ENCODE measurements at regions not wholly inside any gene's neighbourhood (a gene's known extent, or its start where the extent isn't known, plus 50 kb on each side); places are given as distances from the start of the nearest gene placed in this dataset.

- no peak for DNase-seq
These were observed 158.2 kb downstream of the TRIM29 start for GRCh38 chr11:119979701-119980100.

DNA sequence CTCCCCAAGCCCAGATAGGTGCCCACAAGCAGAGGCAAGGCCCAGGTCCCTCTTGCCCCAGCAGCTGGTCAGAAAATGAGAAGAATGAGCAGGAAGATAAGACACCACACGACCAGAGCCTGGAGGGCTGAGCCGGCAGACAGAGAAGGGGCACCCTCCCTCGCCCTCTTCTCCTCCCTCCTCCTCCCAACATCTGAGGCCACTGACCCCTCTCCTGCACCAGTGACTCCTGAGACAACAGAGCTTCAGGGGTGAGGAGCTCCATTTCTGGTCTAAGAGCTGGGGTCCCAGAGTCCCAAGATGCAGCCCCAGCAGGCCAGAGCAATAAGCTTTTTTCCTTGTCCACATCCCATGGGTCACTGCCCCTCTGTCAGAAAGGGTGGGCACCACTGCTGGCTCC, 159.2 kb downstream of the TRIM29 start:
- DNase-seq, result no peak

GRCh38 chr11:119977881-119978280, 160.0 kb downstream of the TRIM29 start:
- DNase-seq, result no peak

DNA sequence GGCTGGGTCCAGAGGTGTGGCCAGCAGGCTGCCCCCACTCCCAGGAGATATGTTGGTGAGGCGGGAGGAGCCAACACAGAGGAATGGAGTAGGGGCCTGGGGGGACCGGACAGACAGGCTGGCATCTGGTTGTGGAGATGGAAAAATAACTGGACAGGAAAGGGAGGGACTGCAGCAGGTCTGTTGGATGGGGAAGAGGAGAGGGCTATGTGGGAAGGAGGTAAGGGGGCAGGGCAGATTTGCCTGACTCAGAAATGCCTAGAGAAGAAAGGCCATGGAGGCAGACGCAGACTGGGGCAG, 160.4 kb downstream of the TRIM29 start:
- DNase-seq, result no peak

DNA sequence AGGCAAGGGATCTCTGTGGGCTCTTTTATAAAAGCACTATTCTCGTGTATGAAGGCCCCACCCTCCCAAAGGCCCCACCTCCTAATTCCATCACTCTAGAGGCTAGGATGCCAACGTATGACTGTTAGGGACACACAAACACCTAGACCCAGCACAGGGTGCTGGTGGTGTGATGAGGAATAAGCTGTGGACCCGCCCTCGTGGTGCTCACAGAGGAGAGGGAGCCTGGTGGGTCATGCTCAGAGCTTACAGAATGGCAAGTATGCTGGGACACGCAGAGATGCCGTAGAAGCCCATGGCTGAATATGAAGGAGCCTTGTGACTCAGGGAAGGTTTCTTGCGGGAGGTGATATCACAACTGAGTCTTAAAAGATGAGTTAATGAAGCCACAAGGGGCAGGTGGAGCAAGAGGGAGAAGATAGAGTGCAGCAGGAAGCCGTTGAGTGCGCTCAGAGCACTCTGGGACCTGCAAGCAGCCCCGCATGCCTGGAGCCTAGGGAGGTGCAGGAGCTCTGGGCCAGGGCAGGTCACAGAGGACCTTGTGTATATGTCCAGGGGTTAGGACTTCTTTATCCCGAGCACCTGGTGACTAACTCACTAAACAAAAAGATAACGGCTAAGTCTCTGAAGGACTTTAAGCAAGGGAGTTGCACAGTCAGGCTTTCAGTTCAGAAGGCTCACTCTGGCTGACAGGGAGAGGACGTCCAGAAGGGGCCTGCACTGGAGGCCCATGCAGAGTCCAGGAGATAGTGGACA, 160.9 kb downstream of the TRIM29 start:
- no peak for DNase-seq

DNA sequence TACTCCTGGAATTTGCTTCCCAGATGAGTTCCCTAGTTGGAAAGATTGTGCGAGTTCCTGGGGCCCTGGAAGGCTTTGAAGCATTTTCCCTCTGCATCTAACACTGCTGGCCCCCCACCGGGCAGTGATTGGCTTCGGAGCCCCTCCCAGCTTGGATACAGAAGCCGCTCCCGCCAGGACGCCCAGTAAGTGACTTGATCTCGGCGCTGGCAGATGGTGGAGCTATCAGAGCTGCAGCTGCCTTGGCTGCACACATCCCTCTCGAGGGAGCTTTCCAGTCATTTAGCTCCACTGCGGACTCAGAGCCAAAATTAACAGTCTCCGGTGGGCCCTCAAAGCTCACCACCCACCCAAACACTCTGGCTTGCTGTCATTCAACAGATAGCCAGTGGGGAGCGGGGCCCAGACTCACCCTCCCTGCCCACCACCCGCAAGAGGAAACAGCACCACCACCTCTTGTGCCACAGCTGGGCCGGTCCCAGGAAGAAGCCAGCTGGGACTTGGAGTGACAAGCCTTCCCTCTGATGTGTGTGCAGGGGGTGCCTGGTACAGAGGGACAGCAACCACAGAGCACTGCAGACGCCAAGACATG, 162.3 kb downstream of the TRIM29 start:
- DNase-seq, result peak; percentile 88

DNA sequence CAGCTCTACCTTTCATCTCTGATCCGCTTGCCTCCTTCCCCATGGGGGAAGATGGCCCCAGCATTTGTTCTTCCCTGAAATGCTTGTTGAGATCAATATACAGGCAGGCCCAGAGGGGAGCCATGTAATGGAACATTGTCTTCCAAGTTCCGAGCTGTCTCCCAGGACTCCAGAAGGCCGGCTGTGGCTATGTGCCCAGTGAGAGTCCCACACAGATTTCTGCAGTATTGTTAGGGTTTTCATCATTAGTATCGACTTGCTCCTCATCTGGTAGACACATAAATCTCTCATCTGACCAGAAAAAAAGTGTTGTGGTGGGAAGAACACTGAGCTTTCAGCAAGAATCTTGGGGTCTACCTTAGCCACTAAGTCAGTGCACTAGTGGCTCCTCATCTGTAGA, 163.4 kb downstream of the TRIM29 start:
- no peak for DNase-seq

- no peak for DNase-seq
These were observed 163.9 kb downstream of the TRIM29 start for GRCh38 chr11:119974051-119974450.

- no peak for DNase-seq
These were observed 165.6 kb downstream of the TRIM29 start for GRCh38 chr11:119972281-119972680.

GRCh38 chr11:119970555-119971304, 167.2 kb downstream of the TRIM29 start:
- DNase-seq, result no peak

DNA sequence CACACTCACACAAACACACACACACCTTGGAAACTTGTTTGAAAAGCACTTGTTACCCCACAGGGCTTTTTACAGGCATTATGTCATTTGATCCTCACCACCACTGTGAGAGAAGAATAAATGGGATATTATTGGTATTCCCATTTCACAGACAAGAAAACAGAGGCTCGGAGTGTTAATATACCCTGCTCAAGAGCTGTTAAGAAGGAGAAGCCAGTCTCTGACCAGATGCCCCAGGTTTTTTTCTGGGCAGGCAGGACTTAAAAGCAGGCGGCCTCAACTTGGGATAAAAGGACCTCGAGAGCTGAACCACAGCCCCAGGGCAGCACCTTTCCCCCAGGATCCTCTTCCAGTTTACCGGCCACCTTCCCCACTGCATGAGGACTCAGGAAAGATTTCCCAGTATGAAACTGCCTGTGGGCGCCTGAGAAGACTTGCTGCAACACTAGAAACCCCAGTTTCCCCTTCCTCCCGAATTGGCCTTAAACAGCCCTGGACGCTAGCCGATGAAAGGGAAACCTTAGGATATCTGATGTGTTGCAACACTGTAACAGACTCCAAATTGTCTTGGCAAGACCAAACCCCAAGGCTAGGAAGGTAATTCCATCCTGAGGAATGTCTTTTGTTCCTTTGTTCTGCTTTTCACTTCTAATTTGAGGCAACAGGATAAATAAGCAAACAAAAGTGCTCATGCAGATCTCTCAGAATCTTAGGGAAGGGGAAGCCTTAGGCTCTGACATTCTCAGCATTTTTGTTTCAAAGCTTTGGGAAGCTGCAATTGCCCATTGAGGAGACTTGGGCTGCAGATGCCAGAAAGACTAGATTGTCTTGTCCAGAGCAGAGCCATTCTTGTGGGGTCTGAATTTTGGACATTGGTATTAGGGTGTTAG, 173.5 kb downstream of the TRIM29 start:
- no peak for DNase-seq

DNA sequence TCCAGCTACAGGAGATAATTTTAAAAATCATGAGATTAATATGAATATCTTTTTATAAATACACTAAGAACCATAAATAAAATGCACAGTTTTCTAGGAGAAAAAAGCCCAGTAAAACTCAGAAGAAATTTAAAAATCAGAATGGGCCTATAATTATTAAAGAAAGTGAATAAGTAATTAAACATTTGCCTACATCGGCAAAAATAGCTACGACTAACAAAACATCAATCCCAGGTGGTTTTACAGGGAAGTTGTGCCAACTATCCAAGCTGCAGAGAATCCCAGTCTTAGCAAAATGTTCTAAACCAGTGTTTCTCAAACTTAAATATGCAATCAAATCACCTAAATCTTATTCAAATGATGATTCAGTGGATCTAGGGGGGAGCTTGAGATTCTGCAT, 180.0 kb downstream of the TRIM29 start:
- DNase-seq, result no peak

GRCh38 chr11:119952441-119952840, 185.5 kb downstream of the TRIM29 start:
- DNase-seq, result no peak

DNA sequence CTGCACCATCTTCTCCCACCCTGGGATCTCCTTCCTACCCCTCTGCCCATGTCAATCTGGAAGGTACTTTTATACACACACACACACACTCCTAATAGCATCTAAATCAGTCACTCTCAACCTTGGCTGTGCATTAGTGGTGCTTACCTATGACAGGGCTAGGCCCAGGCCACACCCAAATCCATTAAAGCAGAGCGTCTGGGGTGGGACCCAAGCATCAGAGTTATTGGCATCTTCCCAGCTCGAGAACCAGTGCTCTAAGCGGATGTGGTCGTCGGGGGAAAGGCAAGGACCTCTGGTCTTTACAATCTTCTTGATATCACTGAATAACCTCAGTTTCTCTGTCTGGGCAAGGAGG, 194.6 kb downstream of the TRIM29 start:
- DNase-seq, result no peak

DNA sequence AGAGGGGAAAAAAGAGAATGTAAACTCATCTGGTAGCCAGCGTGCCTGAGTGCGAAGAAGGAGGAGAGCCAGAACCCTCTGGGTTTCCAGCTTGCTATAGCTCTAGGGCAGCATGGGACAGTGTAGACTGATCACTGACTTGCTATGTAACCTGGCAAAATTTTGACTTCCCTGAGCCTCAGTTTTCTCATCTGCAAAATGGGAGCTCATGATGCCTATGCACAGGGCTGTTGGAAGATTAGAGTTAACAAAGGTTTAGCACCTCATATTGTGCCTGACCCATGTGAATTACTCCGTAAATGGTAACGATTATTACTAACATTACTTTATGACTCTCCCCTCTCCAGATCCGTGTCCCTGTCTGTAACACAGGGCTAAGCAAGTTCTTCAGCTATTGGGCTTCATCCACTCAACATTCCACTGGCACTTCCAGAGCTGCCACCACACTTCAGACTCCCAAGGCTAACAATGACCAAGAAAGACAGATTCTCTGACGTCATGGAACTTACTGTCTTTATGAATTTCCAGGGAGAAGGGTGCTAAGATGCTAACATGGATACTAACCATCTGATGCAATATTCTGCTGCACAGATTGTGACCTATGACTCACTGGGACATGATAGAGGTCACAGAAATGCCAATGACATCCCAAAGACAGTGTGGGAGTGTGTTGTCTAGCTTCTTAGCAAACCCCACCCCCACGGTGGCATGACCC, 195.2 kb downstream of the TRIM29 start:
- no peak for DNase-seq

GRCh38 chr11:119941636-119942411, 196.1 kb downstream of the TRIM29 start:
- no peak for DNase-seq

- DNase-seq, result no peak
These were observed 196.7 kb downstream of the TRIM29 start for GRCh38 chr11:119941171-119941570.

DNA sequence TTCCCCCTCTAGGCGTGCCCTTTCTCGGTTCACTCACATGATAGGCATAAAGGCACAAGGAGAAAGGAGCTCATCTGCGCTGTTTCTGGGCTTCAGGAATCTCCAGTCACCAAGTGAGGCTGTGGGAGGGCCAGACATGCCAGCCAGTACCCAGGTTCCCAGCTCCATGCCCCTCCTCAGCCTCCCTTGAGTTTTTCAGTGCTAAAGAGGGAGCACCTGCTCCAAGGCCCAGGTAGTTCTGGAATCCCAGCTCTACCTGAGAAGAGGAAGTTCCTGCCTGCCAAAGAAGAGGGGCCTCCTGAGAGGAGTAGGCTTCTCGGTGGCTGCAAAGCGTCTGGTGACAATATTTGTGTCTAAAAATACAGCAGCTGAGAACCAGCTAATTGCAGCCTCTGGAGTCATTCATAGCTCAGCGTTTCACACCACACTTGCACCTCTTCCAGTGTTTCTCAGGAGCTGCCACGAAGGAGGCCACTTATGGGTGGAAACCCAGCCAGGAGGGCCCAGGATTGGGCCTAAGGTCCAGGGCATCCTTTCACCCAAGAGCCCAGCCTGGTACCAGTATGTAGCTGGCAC, 197.4 kb downstream of the TRIM29 start:
- no peak for DNase-seq

- DNase-seq, result no peak
These were observed 200.5 kb downstream of the TRIM29 start for GRCh38 chr11:119937412-119937811.

GRCh38 chr11:119936426-119936825, 201.5 kb downstream of the TRIM29 start:
- DNase-seq, result no peak

GRCh38 chr11:119935349-119935925, 202.5 kb downstream of the TRIM29 start:
- DNase-seq, result no peak

Data from NCI-H524 treated with DMSO at 0.1 percent for 48 hours (cell line).